ENCODE measurements at regions not wholly inside any gene's neighbourhood (a gene's known extent, or its start where the extent isn't known, plus 50 kb on each side); places are given as distances from the start of the nearest gene placed in this dataset.

DNA sequence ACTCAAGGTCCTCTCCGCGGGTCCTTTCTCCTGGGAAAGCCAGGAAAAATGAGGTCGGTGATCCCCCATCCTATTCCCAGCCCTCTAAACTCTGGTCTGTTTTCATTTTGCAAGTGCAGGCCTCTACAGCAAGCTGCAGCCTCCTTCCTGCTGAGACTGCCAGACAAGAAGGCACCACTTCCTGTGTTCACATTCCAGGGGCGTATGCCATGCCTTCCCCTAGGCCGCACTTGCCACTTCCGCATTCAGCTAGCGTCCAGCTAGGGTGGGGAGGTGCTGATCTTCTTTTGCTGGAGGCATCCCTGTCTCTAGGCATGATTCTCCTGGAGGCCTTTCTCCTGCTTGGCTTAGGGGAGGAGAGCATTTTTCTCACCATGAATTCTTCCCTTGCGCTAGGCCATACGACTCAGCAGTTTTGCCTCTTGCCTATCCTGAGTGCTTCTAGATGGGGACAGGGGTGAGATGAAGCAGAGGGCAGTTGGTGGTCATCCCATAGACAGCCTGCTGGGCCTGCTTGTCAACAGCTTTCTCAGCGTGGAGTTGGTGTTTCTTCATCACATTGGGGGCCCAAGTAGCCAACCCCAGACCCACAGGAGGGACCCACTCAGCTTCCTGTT is 328.9 kb downstream of the RPS24 start:
- no peak overlapping the region for H3K4me3 Mint-ChIP-seq (ENCODE audit: unreplicated experiment)
- H3K9me3 Mint-ChIP-seq (ENCODE audit: low read depth) = no peaks in the 10 kb centered on the region
- H3K27me3 Mint-ChIP-seq (ENCODE audit: low read depth) = peaks cover 20% of the 10 kb centered on the region
- H3K4me1 Mint-ChIP-seq (ENCODE audit: low read depth) = peaks cover 11% of the 10 kb centered on the region
- H3K27ac Mint-ChIP-seq (ENCODE audit: unreplicated experiment) = peak overlapping the region; percentile 57
- peak; percentile 7 for TF ChIP-seq CTCF (IDR thresholded peaks at IDR 0.05)
- no peaks in the 10 kb centered on the region for H3K36me3 Mint-ChIP-seq (ENCODE audit: low read depth)
- no peak for DNase-seq (ENCODE audit: low spot score)

GRCh38 chr10:78363190-78363589 is 329.5 kb downstream of the RPS24 start:
- Mint-ChIP-seq H3K4me3 (ENCODE audit: unreplicated experiment) (no peak overlapping the region), H3K4me1 (ENCODE audit: low read depth) (peaks cover 11% of the 10 kb centered on the region), H3K27me3 (ENCODE audit: low read depth) (peaks cover 16% of the 10 kb centered on the region), H3K36me3 (ENCODE audit: low read depth) (no peaks in the 10 kb centered on the region), H3K9me3 (ENCODE audit: low read depth) (no peaks in the 10 kb centered on the region), H3K27ac (ENCODE audit: unreplicated experiment) (no peak overlapping the region)
- TF ChIP-seq CTCF (IDR thresholded peaks at IDR 0.05) = no peak
- no peak for DNase-seq (ENCODE audit: low spot score)

DNA sequence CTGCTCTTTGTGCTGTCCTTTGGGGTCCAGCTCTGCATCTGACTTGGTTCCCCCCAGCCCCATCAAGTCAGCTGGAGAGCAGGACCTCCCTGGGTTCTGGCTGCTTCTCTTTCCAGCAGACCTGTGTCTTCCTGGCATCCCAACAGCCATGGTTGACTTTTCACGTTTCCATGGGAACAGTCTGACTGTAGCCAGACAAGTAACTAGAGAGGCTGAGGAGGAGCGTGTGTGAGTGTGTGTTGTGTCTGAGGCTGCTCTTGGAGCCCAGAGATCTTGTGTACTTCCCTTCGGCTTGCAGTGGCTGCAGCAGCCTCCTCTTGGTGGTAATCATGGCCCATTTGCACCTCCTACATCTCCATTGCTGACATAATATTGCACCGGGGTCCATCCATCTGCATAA is 332.0 kb downstream of the RPS24 start:
- Mint-ChIP-seq H3K36me3 (ENCODE audit: low read depth) (no peaks in the 10 kb centered on the region), H3K9me3 (ENCODE audit: low read depth) (no peaks in the 10 kb centered on the region), H3K4me3 (ENCODE audit: unreplicated experiment) (no peak overlapping the region), H3K4me1 (ENCODE audit: low read depth) (peaks cover 9% of the 10 kb centered on the region), H3K27ac (ENCODE audit: unreplicated experiment) (no peak overlapping the region), H3K27me3 (ENCODE audit: low read depth) (peaks cover 19% of the 10 kb centered on the region)
- no peak for DNase-seq (ENCODE audit: low spot score)
- no peak for TF ChIP-seq CTCF (IDR thresholded peaks at IDR 0.05)

DNA sequence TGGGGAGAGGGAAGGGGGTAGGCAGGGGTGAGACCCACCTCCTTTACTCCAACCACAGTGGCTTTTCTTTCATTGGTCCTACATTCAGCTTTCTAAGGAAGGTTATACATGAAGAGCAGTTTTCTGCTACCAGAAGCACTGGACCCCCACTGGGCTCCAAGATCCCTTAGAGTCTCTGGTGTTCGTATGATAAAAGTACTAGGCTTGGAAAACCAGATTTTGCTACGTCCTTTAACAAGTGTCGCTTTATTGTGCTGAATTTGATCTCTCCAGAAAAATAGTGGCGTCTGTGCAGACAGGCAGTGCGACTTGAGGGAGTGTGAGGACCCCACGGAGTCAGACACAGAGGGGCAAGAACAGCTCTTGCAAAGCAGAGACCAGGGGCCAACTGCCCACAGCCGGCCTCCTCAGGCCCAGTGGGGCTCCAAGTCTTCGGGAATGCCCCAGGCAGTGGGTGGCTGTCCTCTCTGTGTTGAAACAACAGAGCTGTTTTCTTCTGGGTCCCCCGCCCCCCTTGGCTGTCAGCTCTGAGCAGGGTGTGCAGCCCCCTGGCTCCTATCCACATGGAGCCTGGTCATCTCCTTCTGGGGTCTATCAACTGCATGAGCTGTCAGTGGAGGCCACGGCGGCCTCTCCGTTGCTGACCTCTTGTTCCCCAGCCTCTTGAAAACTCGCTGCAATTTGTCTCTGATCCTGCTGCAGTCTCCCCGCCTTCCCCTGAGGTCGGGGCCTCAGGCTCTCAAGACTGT is 333.2 kb downstream of the RPS24 start:
- no peak for TF ChIP-seq CTCF (IDR thresholded peaks at IDR 0.05)
- Mint-ChIP-seq H3K4me1 (ENCODE audit: low read depth) (peaks cover 11% of the 10 kb centered on the region), H3K4me3 (ENCODE audit: unreplicated experiment) (no peak overlapping the region), H3K36me3 (ENCODE audit: low read depth) (no peaks in the 10 kb centered on the region), H3K9me3 (ENCODE audit: low read depth) (no peaks in the 10 kb centered on the region), H3K27me3 (ENCODE audit: low read depth) (peaks cover 24% of the 10 kb centered on the region), H3K27ac (ENCODE audit: unreplicated experiment) (no peak overlapping the region)
- no peak for DNase-seq (ENCODE audit: low spot score)

DNA sequence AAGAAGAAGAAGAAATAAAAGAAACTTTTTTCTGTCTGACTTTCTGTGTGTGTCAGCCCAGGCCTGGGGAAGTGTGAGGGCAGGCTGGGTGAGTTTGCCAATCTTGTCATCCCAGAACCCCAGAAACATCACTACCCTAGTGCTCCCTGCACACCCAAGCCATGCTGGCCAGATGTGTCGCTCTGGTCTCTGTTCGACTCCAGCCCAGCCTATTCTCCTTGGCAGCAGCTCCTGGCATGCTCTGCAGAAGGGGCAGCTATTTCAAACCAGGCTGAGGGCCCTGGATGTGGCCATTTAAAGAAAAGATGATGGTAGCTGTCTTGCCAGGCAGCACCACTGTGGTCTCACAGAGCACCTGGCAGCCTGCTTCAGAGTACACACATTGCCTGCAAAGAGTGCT is 334.1 kb downstream of the RPS24 start:
- no peak overlapping the region for H3K27ac Mint-ChIP-seq (ENCODE audit: unreplicated experiment)
- H3K27me3 Mint-ChIP-seq (ENCODE audit: low read depth) = peaks cover 24% of the 10 kb centered on the region

More for the DNA sequence above, 334.1 kb downstream of the RPS24 start:
- Mint-ChIP-seq H3K36me3 (ENCODE audit: low read depth) (no peaks in the 10 kb centered on the region), H3K4me1 (ENCODE audit: low read depth) (peaks cover 3% of the 10 kb centered on the region), H3K9me3 (ENCODE audit: low read depth) (no peaks in the 10 kb centered on the region), H3K4me3 (ENCODE audit: unreplicated experiment) (no peak overlapping the region)
- no peak for TF ChIP-seq CTCF (IDR thresholded peaks at IDR 0.05)
- DNase-seq (ENCODE audit: low spot score) = no peak
